Suprapubic skin (tissue), 3 donors: ENCODE measurements at regions not wholly inside any gene's neighbourhood (a gene's known extent, or its start where the extent isn't known, plus 50 kb on each side); places are given as distances from the start of the nearest gene placed in this dataset.

ENCODE experiments used
- CTCF ChIP-seq, 2 donors: fragments of 200-600 bp in 1 of 2; fragments of 450-650 bp in 1 of 2; sonication (generic) in 1 of 2; IDR thresholded peaks; one replicate each; pipeline ENCODE4 v1.5.1; 2016 to 2019; ENCODE audit warnings: antibody characterized with exemption in 2 of 2, mild to moderate bottlenecking in 1 of 2, moderate library complexity in 1 of 2
- EP300 ChIP-seq: sonication (generic); formaldehyde crosslinking; IDR thresholded peaks from one replicate; pipeline ENCODE4 v1.6.1; 2017; ENCODE audit warnings: antibody characterized with exemption

- no peak for TF ChIP-seq CTCF (IDR thresholded peaks at IDR 0.05)
- no peak for TF ChIP-seq EP300
Measured at GRCh38 chr15:77819048-77819850, 186.5 kb upstream of the LINGO1 start.
